Mucosa of descending colon (tissue), 3 donors: ENCODE measurements at regions not wholly inside any gene's neighbourhood (a gene's known extent, or its start where the extent isn't known, plus 50 kb on each side); places are given as distances from the start of the nearest gene placed in this dataset.
A peak's percentile ranks its signal among the peaks of the same experiment; 100 is the strongest.

Source experiments
- ATAC-seq: fragments of 200-7000 bp; cut with Tn5 transposase; one replicate; pipeline ENCODE4 v1.9.1; 2020; ENCODE audit warnings: mild to moderate bottlenecking, moderate library complexity
- DNase-seq, 3 donors: peaks; one replicate each; pipeline ENCODE4 v3.0.0-alpha.2; 2020
- H3K36me3 ChIP-seq: fragments of 200-600 bp; one replicate; pipeline ENCODE4 v1.8.0; 2021; ENCODE audit warnings: low read depth, mild to moderate bottlenecking
- H3K4me1 ChIP-seq: fragments of 200-600 bp; one replicate; pipeline ENCODE4 v1.8.0; 2021; ENCODE audit warnings: low read depth, mild to moderate bottlenecking
- H3K4me3 ChIP-seq: fragments of 200-600 bp; one replicate; pipeline ENCODE4 v1.8.0; 2021; ENCODE audit warnings: mild to moderate bottlenecking
- H3K9me3 ChIP-seq: fragments of 200-600 bp; one replicate; pipeline ENCODE4 v1.8.0; 2021; ENCODE audit warnings: mild to moderate bottlenecking
- intact Hi-C, 2 donors: fragments of 100-400 bp; cut with DNase I in 1 of 2; cut with micrococcal nuclease in 1 of 2; formaldehyde crosslinking; loops; one replicate each; pipeline versions ENCODE4 v1.11.0 to v1.11.1; 2022; cut with DNase I, micrococcal nuclease
- TF ChIP-seq, protein P1 (sequence below): fragments of 200-600 bp; IDR thresholded peaks from one replicate; pipeline ENCODE4 v1.8.0; 2022; ENCODE audit warnings: antibody characterized with exemption, mild to moderate bottlenecking
- donor health status: DM: no; HTN: no; CAD: no; lungs with moderate emphysema.
- donor health status: DM: no; HTN: no; CAD: no.
- donor health status: DM: no; HTN: yes; CAD: no.

DNA sequence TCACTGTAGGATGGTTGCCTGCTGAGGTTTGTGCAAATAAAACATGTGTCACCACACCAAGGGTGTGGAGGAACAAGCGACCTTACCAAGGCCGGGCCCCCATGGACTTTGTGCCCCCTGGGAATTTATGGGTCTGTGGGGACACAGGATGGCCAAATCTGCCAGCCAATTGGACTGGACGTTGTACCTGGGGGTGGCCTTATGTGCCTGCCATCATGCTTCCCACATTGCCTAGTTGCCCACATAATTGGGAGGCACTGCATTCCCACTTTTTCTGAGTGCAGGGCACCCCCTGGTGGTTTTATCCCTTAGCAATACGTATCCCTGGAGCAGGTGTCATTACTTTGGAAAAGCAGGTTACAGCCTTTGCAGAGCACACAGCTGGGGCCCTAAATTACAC, 92.6 kb upstream of the TMPO start:
- H3K36me3 ChIP-seq: no peaks in the 10 kb centered on the region
- ATAC-seq (peak; percentile 73), DNase-seq (peak; percentile 76 to 87 (median 79))
- H3K4me3 ChIP-seq: no peak overlapping the region
- intact Hi-C loops: loop anchor here in 1 of 2 donors (10.0 kb wide), 1 partner anchor 92 kb away; the partner anchor contains the start of gene TMPO
- TF ChIP-seq, protein P1, sequence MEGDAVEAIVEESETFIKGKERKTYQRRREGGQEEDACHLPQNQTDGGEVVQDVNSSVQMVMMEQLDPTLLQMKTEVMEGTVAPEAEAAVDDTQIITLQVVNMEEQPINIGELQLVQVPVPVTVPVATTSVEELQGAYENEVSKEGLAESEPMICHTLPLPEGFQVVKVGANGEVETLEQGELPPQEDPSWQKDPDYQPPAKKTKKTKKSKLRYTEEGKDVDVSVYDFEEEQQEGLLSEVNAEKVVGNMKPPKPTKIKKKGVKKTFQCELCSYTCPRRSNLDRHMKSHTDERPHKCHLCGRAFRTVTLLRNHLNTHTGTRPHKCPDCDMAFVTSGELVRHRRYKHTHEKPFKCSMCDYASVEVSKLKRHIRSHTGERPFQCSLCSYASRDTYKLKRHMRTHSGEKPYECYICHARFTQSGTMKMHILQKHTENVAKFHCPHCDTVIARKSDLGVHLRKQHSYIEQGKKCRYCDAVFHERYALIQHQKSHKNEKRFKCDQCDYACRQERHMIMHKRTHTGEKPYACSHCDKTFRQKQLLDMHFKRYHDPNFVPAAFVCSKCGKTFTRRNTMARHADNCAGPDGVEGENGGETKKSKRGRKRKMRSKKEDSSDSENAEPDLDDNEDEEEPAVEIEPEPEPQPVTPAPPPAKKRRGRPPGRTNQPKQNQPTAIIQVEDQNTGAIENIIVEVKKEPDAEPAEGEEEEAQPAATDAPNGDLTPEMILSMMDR: no peak
- no peaks in the 10 kb centered on the region for H3K9me3 ChIP-seq
- peaks cover 15% of the 10 kb centered on the region for H3K4me1 ChIP-seq

- TF ChIP-seq, protein P1: no peak
- H3K4me3 ChIP-seq: no peak overlapping the region
- no peaks in the 10 kb centered on the region for H3K36me3 ChIP-seq
- no peaks in the 10 kb centered on the region for H3K9me3 ChIP-seq
- H3K4me1 ChIP-seq: peaks cover 6% of the 10 kb centered on the region
- intact Hi-C loops: loop anchor here in 1 of 2 donors (10.0 kb wide), 1 partner anchor 91 kb away; the partner anchor contains the start of gene TMPO
- ATAC-seq: no peak
- no peak for DNase-seq
Observed at GRCh38 chr12:98423963-98424362, 91.4 kb upstream of the TMPO start.

DNA sequence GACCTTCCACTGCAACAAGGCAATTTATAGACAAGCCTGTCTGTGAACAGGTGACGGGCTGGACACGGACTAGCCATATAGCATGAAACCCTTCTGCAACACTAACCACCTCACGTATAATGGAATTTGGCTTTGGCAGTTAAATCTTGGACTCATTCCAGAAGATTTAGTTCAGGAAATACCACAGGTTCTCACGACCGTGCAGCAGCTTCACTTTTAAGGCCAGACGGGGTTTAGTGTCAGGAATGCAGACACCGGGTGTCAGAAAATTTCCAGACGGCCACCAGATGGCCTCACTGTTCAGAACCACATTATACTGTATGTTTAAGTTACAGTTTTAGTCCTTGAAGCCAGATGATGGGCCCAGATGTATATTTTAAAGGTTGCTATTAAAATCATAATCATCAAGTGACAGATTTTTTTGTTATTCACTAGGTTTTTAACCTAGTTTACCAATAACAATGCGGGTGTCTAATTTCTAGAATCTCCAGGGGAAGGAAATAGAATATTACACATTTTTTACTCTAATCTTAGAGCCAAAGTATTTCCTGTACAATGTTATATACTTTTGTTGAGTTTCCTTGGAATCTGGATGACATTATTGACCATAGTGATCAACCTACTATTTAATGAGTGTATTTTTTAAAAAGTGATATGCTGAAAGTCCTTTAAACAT, 90.5 kb upstream of the TMPO start:
- Histone ChIP-seq H3K4me3 (no peak overlapping the region), H3K4me1 (no peaks in the 10 kb centered on the region), H3K36me3 (no peaks in the 10 kb centered on the region), H3K9me3 (no peaks in the 10 kb centered on the region)
- ATAC-seq (peak; percentile 79), DNase-seq (peak in 2 of 3 donors; percentile 67 to 83)
- intact Hi-C loops: loop anchor here in 1 of 2 donors (10.0 kb wide), 1 partner anchor 90 kb away; the partner anchor contains the start of gene TMPO
- TF ChIP-seq, protein P1: peak; percentile 24

GRCh38 chr12:98425859-98426258, 89.5 kb upstream of the TMPO start:
- no peak for DNase-seq
- no peaks in the 10 kb centered on the region for H3K4me1 ChIP-seq
- H3K4me3 ChIP-seq: no peak overlapping the region
- intact Hi-C loops: loop anchor here in 1 of 2 donors (10.0 kb wide), 1 partner anchor 89 kb away; the partner anchor contains the start of gene TMPO
- TF ChIP-seq, protein P1: no peak
- H3K9me3 ChIP-seq: no peaks in the 10 kb centered on the region
- ATAC-seq: no peak
- no peaks in the 10 kb centered on the region for H3K36me3 ChIP-seq

DNA sequence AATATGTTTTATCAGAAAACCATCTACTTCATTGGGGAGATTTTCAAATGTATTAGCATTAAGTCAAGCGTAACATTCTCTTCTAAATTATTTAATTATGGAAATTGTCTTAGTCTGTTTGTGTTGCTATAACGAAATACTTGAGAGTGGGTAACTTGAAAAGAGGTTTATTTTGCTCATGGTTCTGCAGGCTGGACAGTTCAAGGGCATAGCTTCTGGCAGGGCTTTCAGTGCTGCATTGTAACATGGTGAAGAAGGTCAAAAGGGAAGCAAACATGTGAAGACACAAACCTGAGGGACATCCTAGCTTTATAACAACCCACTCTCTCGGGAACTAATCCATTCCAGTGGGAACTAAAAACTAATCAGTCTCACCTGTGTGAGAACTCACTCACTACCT, 84.3 kb upstream of the TMPO start:
- TF ChIP-seq, protein P1: no peak
- intact Hi-C loops: no loop called here
- DNase-seq (no peak), ATAC-seq (no peak)
- no peak overlapping the region for H3K4me3 ChIP-seq
- no peaks in the 10 kb centered on the region for H3K9me3 ChIP-seq
- H3K4me1 ChIP-seq: no peaks in the 10 kb centered on the region
- H3K36me3 ChIP-seq: no peaks in the 10 kb centered on the region
